Kasumi-1 (cell line): ENCODE measurements at regions not wholly inside any gene's neighbourhood (a gene's known extent, or its start where the extent isn't known, plus 50 kb on each side); places are given as distances from the start of the nearest gene placed in this dataset.
"Not testable (repeated sequence)": the region's sequence is repeated elsewhere in the genome, so short reads cannot be mapped to it uniquely, and the experiment has no call there.

Source experiments
- DNase-seq, 2 experiments: peaks; one replicate each; lab custom pipeline; 2025; lab: John Stamatoyannopoulos, UW

- no peak for DNase-seq
These were observed 1084.8 kb upstream of the CITED2 start for GRCh38 chr6:140459209-140459608.

GRCh38 chr6:140446241-140446640 is 1071.8 kb upstream of the CITED2 start:
- DNase-seq = no peak

GRCh38 chr6:140445474-140446004 is 1071.1 kb upstream of the CITED2 start:
- no peak for DNase-seq

GRCh38 chr6:140443112-140443511 is 1068.7 kb upstream of the CITED2 start:
- not testable (repeated sequence) for DNase-seq

- DNase-seq = peak; percentile 24 to 46
These were observed 1066.8 kb upstream of the CITED2 start for GRCh38 chr6:140441256-140441655.

- no peak for DNase-seq
These were observed 1065.9 kb upstream of the CITED2 start for GRCh38 chr6:140440223-140440835.

GRCh38 chr6:140438346-140438735 is 1063.9 kb upstream of the CITED2 start:
- no peak for DNase-seq

- DNase-seq = no peak
These were observed 1063.3 kb upstream of the CITED2 start for GRCh38 chr6:140437619-140438345.

GRCh38 chr6:140436023-140436811 is 1061.8 kb upstream of the CITED2 start:
- no peak for DNase-seq

GRCh38 chr6:140434761-140435160 is 1060.3 kb upstream of the CITED2 start:
- DNase-seq = no peak

- DNase-seq = no peak
These were observed 1058.6 kb upstream of the CITED2 start for GRCh38 chr6:140433072-140433471.

GRCh38 chr6:140427842-140428241 is 1053.4 kb upstream of the CITED2 start:
- DNase-seq = peak in 1 of 2 experiments; percentile 12

GRCh38 chr6:140414966-140415620 is 1040.6 kb upstream of the CITED2 start:
- DNase-seq = no peak

- DNase-seq = no peak
These were observed 1028.6 kb upstream of the CITED2 start for GRCh38 chr6:140403020-140403419.

GRCh38 chr6:140401761-140402160 is 1027.3 kb upstream of the CITED2 start:
- no peak for DNase-seq

- no peak for DNase-seq
These were observed 1023.6 kb upstream of the CITED2 start for GRCh38 chr6:140398076-140398475.

GRCh38 chr6:140397106-140397505 is 1022.7 kb upstream of the CITED2 start:
- DNase-seq = no peak

- DNase-seq = no peak
These were observed 1019.5 kb upstream of the CITED2 start for GRCh38 chr6:140393665-140394540.

- no peak for DNase-seq
These were observed 1014.4 kb upstream of the CITED2 start for GRCh38 chr6:140388815-140389214.

- no peak for DNase-seq
These were observed 1013.8 kb upstream of the CITED2 start for GRCh38 chr6:140388192-140388802.

GRCh38 chr6:140385679-140386078 is 1011.2 kb upstream of the CITED2 start:
- no peak for DNase-seq
